Ovary (tissue), 7 donors: ENCODE measurements at regions not wholly inside any gene's neighbourhood (a gene's known extent, or its start where the extent isn't known, plus 50 kb on each side); places are given as distances from the start of the nearest gene placed in this dataset.
"Not testable (repeated sequence)": the region's sequence is repeated elsewhere in the genome, so short reads cannot be mapped to it uniquely, and the experiment has no call there.

Experiments
- DNase-seq, 5 donors: peaks; one replicate each; pipeline ENCODE4 v3.0.0-alpha.2; 2019 to 2020
- H3K27ac ChIP-seq, 2 donors: fragments of 200-600 bp; one replicate each; pipeline versions ENCODE4 v1.5.1 to v1.8.0; 2019 to 2022
- H3K27me3 ChIP-seq: fragments of 200-600 bp; one replicate; pipeline ENCODE4 v1.8.0; 2022
- H3K36me3 ChIP-seq: fragments of 200-600 bp; sonication (generic); one replicate; pipeline ENCODE4 v1.5.1; 2019
- H3K4me1 ChIP-seq: one replicate; pipeline ENCODE4 v1.8.1; 2013; ENCODE audit warnings: mild to moderate bottlenecking, moderate library complexity; ENCODE audit not compliant: insufficient read depth
- H3K4me3 ChIP-seq: fragments of 200-600 bp; sonication (generic); one replicate; pipeline ENCODE4 v1.5.1; 2017
- H3K9me3 ChIP-seq, 2 donors: fragments of 200-600 bp in 1 of 2; sonication (generic) in 1 of 2; one replicate each; pipeline versions ENCODE4 v1.5.1 to v1.8.1; 2013 to 2019; ENCODE audit warnings: mild to moderate bottlenecking in 1 of 2, moderate library complexity in 1 of 2
- EP300 ChIP-seq: sonication (generic); formaldehyde crosslinking; IDR thresholded peaks from one replicate; pipeline ENCODE4 v1.6.1; 2017; ENCODE audit warnings: antibody characterized with exemption
- POLR2A ChIP-seq: fragments of 450-650 bp; IDR thresholded peaks from one replicate; pipeline ENCODE4 v1.6.1; 2017; ENCODE audit warnings: antibody characterized with exemption, mild to moderate bottlenecking, moderate library complexity
- WGBS, 3 donors: extraction: QIAGEN DNeasy Blood & Tissue Kit in 1 of 3; methylation state at CpG; one replicate each; pipeline versions ENCODE4 v1.1.5 to v1.1.7; 2013 to 2017; 5-methylcytosine and 5-hydroxymethylcytosine counted together
- intact Hi-C, 4 donors: fragments of 100-400 bp; cut with DNase I; formaldehyde crosslinking; loops; one replicate each; pipeline versions ENCODE4 v1.11.0 to v1.15.1; 2022 to 2023
- TF ChIP-seq, protein P1 (sequence below), 3 donors: fragments of 450-650 bp in 2 of 3; fragments of 200-600 bp in 1 of 3; IDR thresholded peaks; one replicate each; pipeline versions ENCODE4 v1.5.1 to v1.8.0; 2016 to 2022; ENCODE audit warnings: antibody characterized with exemption in 3 of 3, mild to moderate bottlenecking in 1 of 3
- donor health status: DM: no; HTN: no; CAD: no; lungs with moderate emphysema.
- donor health status: DM: no; HTN: no; CAD: no.
- donor health status: Bipolar disorder and iron deficiency.
- donor health status: DM: no; HTN: no; CAD: no.
- donor health status: DM: yes; HTN: yes; CAD: no.

DNA sequence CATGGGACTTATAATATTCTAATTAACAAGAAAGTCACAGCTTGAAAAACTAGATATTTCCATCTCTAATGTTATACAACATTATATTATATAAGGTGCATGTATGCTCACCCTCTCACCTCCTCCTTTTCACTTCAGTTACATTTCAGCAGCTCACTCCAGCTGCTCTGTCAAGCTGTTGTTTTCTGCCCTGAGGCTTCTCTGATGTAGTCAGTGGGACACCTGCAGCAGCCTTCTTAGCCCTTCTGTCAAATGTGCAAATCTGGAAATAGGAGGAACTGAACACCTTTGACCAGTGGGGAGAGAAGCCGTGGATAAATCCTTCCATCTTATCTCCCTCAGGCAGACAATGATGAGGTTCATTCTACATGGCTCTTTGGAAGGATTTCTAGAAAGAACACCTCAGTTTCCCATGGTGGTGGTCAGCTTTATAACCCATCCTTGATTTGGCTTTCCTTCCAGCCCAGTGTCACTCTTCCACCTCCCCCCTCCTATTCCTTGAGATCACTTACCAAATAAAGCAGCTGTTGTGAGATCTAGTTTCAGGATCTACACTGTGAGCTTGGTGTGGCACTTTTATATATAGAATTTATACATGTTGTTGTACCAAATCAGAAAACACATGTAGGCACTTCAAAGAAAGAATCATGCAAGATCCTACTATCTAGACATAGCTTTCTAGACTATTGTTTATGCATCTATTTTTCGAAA lies 79.6 kb upstream of the STK38L start:
- 68 to 83% (median 75%) methylated on average over 2 of the region's 2 CpGs for WGBS, 3 donors
- DNase-seq = no peak
- Histone ChIP-seq H3K36me3 (no peaks in the 10 kb centered on the region), H3K9me3 (no peaks in the 10 kb centered on the region), H3K4me3 (no peak overlapping the region), H3K4me1 (no peaks in the 10 kb centered on the region), H3K27ac (no peak overlapping the region), H3K27me3 (no peaks in the 10 kb centered on the region)
- intact Hi-C loops = no loop called here
- TF ChIP-seq POLR2A (no peak), EP300 (no peak)
- TF ChIP-seq, protein P1, sequence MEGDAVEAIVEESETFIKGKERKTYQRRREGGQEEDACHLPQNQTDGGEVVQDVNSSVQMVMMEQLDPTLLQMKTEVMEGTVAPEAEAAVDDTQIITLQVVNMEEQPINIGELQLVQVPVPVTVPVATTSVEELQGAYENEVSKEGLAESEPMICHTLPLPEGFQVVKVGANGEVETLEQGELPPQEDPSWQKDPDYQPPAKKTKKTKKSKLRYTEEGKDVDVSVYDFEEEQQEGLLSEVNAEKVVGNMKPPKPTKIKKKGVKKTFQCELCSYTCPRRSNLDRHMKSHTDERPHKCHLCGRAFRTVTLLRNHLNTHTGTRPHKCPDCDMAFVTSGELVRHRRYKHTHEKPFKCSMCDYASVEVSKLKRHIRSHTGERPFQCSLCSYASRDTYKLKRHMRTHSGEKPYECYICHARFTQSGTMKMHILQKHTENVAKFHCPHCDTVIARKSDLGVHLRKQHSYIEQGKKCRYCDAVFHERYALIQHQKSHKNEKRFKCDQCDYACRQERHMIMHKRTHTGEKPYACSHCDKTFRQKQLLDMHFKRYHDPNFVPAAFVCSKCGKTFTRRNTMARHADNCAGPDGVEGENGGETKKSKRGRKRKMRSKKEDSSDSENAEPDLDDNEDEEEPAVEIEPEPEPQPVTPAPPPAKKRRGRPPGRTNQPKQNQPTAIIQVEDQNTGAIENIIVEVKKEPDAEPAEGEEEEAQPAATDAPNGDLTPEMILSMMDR (IDR thresholded peaks at IDR 0.05) = no peak

DNA sequence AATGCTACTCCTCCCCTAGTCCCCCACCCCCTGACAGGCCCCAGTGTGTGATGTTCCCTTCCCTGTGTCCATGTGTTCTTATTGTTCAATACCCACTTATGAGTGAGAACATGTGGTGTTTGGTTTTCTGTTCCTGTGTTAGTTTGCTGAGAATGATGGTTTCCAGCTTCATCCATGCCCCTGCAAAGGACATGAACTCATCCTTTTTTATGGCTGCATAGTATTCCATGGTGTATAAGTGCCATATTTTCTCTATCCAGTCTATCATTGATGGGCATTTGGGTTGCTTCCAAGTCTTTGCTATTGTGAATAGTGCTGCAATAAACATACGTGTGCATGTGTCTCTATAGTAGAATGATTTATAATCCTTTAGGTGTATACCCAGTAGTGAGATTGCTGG lies 78.1 kb upstream of the STK38L start:
- H3K27ac ChIP-seq, H3K4me3 ChIP-seq, DNase-seq, intact Hi-C loops, H3K36me3 ChIP-seq, H3K9me3 ChIP-seq, H3K4me1 ChIP-seq, H3K27me3 ChIP-seq: not testable (repeated sequence)
- 83 to 88% (median 86%) methylated on average over 1 of the region's 1 CpG for WGBS, 3 donors

DNA sequence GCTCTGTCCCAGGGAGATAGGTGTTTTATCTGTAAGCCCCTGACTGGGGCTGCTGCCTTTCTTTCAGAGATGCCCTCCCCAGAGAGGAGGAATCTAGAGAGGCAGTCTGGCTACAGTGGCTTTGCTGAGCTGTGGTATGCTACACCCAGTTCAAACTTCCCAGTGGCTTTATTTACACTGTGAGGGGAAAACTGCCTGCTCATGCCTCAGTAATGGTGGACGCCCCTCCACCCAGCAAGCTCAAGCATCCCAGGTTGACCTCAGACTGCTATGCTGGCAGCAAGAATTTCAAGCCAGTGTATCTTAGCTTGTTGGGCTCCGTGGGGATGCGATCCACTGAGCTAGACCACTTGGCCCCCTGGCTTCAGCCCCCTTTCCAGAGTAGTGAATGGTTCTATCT lies 72.6 kb upstream of the STK38L start:
- H3K4me1 ChIP-seq, H3K27ac ChIP-seq, DNase-seq, H3K36me3 ChIP-seq, H3K9me3 ChIP-seq, H3K27me3 ChIP-seq, H3K4me3 ChIP-seq, intact Hi-C loops: not testable (repeated sequence)
- WGBS, 3 donors = 94 to 100% (median 95%) methylated on average over 3 of the region's 3 CpGs

DNA sequence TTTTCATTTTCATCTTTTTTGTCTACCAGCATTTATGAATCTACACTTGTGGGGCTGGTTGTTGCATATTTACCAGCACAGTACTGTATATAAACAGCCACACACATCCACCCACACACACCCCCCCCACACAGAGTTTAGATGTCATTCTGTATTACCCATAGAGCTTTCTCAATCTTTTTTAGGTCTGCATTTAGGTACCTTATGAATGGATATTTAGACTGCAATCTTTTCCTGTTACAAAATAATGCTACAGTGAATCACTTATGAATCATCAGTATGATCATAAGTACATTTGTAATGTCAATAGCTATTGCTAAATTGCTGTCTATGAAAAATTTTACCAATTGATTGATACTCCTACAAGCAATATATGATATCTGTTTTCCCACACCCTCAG lies 67.3 kb upstream of the STK38L start:
- Histone ChIP-seq H3K27ac (no peak overlapping the region), H3K36me3 (no peaks in the 10 kb centered on the region), H3K9me3 (no peaks in the 10 kb centered on the region), H3K4me3 (no peak overlapping the region), H3K4me1 (no peaks in the 10 kb centered on the region), H3K27me3 (no peaks in the 10 kb centered on the region)
- TF ChIP-seq POLR2A = no peak
- TF ChIP-seq, protein P1 (IDR thresholded peaks at IDR 0.05) = no peak
- no peak for TF ChIP-seq EP300
- DNase-seq = no peak
- intact Hi-C loops = no loop called here

DNA sequence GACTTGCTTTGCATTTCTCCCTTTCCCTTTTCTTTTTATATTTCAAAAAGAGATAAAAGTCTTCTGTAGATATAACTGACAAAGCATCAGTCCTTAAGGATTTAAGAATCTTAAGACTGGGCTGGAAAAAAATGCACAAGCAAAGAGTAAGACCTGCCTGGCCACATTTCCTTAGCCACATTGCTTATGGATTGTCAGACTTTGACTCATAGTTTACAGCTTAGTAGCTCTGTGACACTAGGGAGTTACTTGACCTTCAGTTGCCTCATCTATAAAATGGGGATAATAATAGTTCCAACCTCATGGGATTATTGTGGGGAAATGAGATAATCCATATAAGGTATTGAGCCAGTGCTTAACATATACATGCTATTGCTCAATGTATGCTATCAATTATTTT lies 66.4 kb upstream of the STK38L start:
- Histone ChIP-seq H3K27ac (no peak overlapping the region), H3K4me1 (no peaks in the 10 kb centered on the region), H3K27me3 (no peaks in the 10 kb centered on the region), H3K36me3 (no peaks in the 10 kb centered on the region), H3K9me3 (no peaks in the 10 kb centered on the region), H3K4me3 (no peak overlapping the region)
- DNase-seq = no peak
- TF ChIP-seq, protein P1 (IDR thresholded peaks at IDR 0.05) = no peak
- no peak for TF ChIP-seq POLR2A
- TF ChIP-seq EP300 = no peak
- intact Hi-C loops = no loop called here
